IMR-90 (cell line): ENCODE measurements at regions not wholly inside any gene's neighbourhood (a gene's known extent, or its start where the extent isn't known, plus 50 kb on each side); places are given as distances from the start of the nearest gene placed in this dataset.

Source experiments
- ATAC-seq: fragments of 200-7000 bp; cut with Tn5 transposase; 2 replicates; pipeline ENCODE4 v1.9.1; 2020; ENCODE audit warnings: low read depth, mild to moderate bottlenecking, moderate library complexity
- BruUV-seq: library from RNA; stranded (reverse); fragments of 400-500 nt; replicated peaks from 2 replicates; lab custom pipeline; 2021; lab: Mats Ljungman, UMichigan
- CTCF ChIA-PET: fragments of 300-600 bp; formaldehyde crosslinking; extraction: SDS; loops from one replicate; lab custom pipeline; 2021; ENCODE audit warnings: antibody characterized with exemption; lab: Yijun Ruan, JAX
- POLR2A ChIA-PET: fragments of 300-600 bp; sonication (Branson Sonifier 250); formaldehyde crosslinking; loops from one replicate; lab custom pipeline; 2022; ENCODE audit warnings: antibody characterized with exemption; ENCODE audit not compliant: unreplicated experiment; lab: Charles Lee
- DNase-seq: peaks from one replicate; pipeline ENCODE4 v3.0.0; 2013
- H2AFZ ChIP-seq: replicated peaks from 2 replicates; pipeline ENCODE3; 2013; ENCODE audit warnings: low read length, mild to moderate bottlenecking; ENCODE audit not compliant: poor library complexity
- H2AK5ac ChIP-seq: 2 replicates; pipeline ENCODE4 v1.6.1; 2013; ENCODE audit warnings: low read depth, low read length, inconsistent platforms
- H2AK9ac ChIP-seq: replicated peaks from 2 replicates; pipeline ENCODE3; 2013; ENCODE audit warnings: mild to moderate bottlenecking, low read depth, low read length, moderate library complexity; ENCODE audit not compliant: poor library complexity
- H2BK120ac ChIP-seq: 2 replicates; pipeline ENCODE4 v1.6.1; 2013; ENCODE audit warnings: low read depth, low read length, inconsistent platforms
- H2BK15ac ChIP-seq: 3 replicates; pipeline ENCODE4 v1.6.1; 2013; ENCODE audit warnings: low read depth, low read length, inconsistent platforms
- H2BK20ac ChIP-seq: 2 replicates; pipeline ENCODE4 v1.6.1; 2013; ENCODE audit warnings: low read depth, mild to moderate bottlenecking, inconsistent platforms, low read length, moderate library complexity
- H2BK5ac ChIP-seq: 2 replicates; pipeline ENCODE4 v1.6.1; 2013; ENCODE audit warnings: mild to moderate bottlenecking, low read depth, low read length, inconsistent platforms; ENCODE audit not compliant: poor library complexity, severe bottlenecking
- H3K14ac ChIP-seq: replicated peaks from 2 replicates; pipeline ENCODE4 v1.6.1; 2013; ENCODE audit warnings: low read depth, low read length, inconsistent platforms
- H3K18ac ChIP-seq: 2 replicates; pipeline ENCODE4 v1.6.1; 2013; ENCODE audit warnings: low read depth, low read length, control low read depth
- H3K23ac ChIP-seq: 2 replicates; pipeline ENCODE4 v1.6.1; 2013; ENCODE audit warnings: low read depth, low read length, inconsistent platforms
- H3K27ac ChIP-seq: 2 replicates; pipeline ENCODE4 v1.5.1; 2013; ENCODE audit warnings: mild to moderate bottlenecking, control low read depth, low read length; ENCODE audit not compliant: insufficient read depth
- H3K27me3 ChIP-seq: 2 replicates; pipeline ENCODE4 v1.6.1; 2013; ENCODE audit warnings: low read length; ENCODE audit not compliant: control insufficient read depth, insufficient read depth
- H3K36me3 ChIP-seq: 2 replicates; pipeline ENCODE4 v1.6.1; 2013; ENCODE audit warnings: low read length, mixed read lengths; ENCODE audit not compliant: control insufficient read depth, insufficient read depth
- H3K4ac ChIP-seq: 2 replicates; pipeline ENCODE4 v1.6.1; 2013; ENCODE audit warnings: low read depth, low read length, inconsistent platforms
- H3K4me1 ChIP-seq: 2 replicates; pipeline ENCODE4 v1.6.1; 2013; ENCODE audit warnings: low read length, mixed read lengths; ENCODE audit not compliant: control insufficient read depth, insufficient read depth
- H3K4me2 ChIP-seq: 2 replicates; pipeline ENCODE4 v1.6.1; 2013; ENCODE audit warnings: low read depth, mild to moderate bottlenecking, control low read depth, low read length, moderate library complexity
- H3K4me3 ChIP-seq: 2 replicates; pipeline ENCODE4 v1.5.1; 2013; ENCODE audit warnings: low read depth, mild to moderate bottlenecking, control low read depth, low read length, moderate library complexity; ENCODE audit not compliant: insufficient read depth
- H3K56ac ChIP-seq: 2 replicates; pipeline ENCODE4 v1.6.1; 2013; ENCODE audit warnings: low read length, inconsistent platforms; ENCODE audit not compliant: insufficient read depth; ENCODE audit errors: extremely low read depth
- H3K79me1 ChIP-seq, 2 experiments: 2 replicates each; pipeline ENCODE4 v1.6.1; 2013; ENCODE audit warnings: low read length in 2 of 2, inconsistent platforms in 1 of 2, low read depth in 1 of 2
- H3K9ac ChIP-seq: 2 replicates; pipeline ENCODE4 v1.6.1; 2013; ENCODE audit warnings: low read depth, low read length, control low read depth
- H3K9me1 ChIP-seq: 2 replicates; pipeline ENCODE4 v1.6.1; 2013; ENCODE audit warnings: low read length, inconsistent platforms; ENCODE audit not compliant: insufficient read depth
- H3K9me3 ChIP-seq: 2 replicates; pipeline ENCODE4 v1.6.1; 2013; ENCODE audit warnings: low read length; ENCODE audit not compliant: control insufficient read depth, insufficient read depth
- H4K20me1 ChIP-seq: 2 replicates; pipeline ENCODE4 v1.6.1; 2013; ENCODE audit warnings: low read length, inconsistent platforms; ENCODE audit not compliant: insufficient read depth
- H4K5ac ChIP-seq: 2 replicates; pipeline ENCODE4 v1.6.1; 2013; ENCODE audit warnings: mild to moderate bottlenecking, low read depth, low read length, control low read depth
- H4K8ac ChIP-seq, 2 experiments: 2 replicates each; pipeline ENCODE4 v1.6.1; 2013; ENCODE audit warnings: low read depth in 2 of 2, low read length in 2 of 2, control low read depth in 1 of 2, inconsistent platforms in 1 of 2
- H4K91ac ChIP-seq: 2 replicates; pipeline ENCODE4 v1.6.1; 2013; ENCODE audit warnings: low read depth, low read length, inconsistent platforms; ENCODE audit not compliant: insufficient read depth
- CEBPB ChIP-seq: IDR thresholded peaks from 2 replicates; pipeline ENCODE4 v1.6.1; 2012; ENCODE audit warnings: low read depth, low read length, improper control_type of control experiment
- MXI1 ChIP-seq: IDR thresholded peaks from 2 replicates; pipeline ENCODE4 v1.6.1; 2012; ENCODE audit warnings: low read depth, mild to moderate bottlenecking, low read length, moderate library complexity, borderline replicate concordance
- POLR2A ChIP-seq: IDR thresholded peaks from 2 replicates; pipeline ENCODE4 v1.6.1; 2012; ENCODE audit warnings: mild to moderate bottlenecking, low read depth, low read length
- dilution Hi-C: fragments of 300-500 bp; cut with HindIII; formaldehyde crosslinking; loops from one replicate; pipeline ENCODE4 v1.14.3; 2018; ENCODE audit warnings: low sequenced_read_pairs; ENCODE audit not compliant: unreplicated experiment
- in situ Hi-C: fragments of 300-500 bp; cut with MboI; formaldehyde crosslinking; loops from 3 replicates; pipeline ENCODE4 v1.14.3; 2019; ENCODE audit warnings: low sequenced_read_pairs, inconsistent platforms, mixed read lengths
- intact Hi-C: fragments of 100-400 bp; cut with micrococcal nuclease; formaldehyde crosslinking; loops from 2 replicates; pipeline ENCODE4 v1.10.0; 2022

DNA sequence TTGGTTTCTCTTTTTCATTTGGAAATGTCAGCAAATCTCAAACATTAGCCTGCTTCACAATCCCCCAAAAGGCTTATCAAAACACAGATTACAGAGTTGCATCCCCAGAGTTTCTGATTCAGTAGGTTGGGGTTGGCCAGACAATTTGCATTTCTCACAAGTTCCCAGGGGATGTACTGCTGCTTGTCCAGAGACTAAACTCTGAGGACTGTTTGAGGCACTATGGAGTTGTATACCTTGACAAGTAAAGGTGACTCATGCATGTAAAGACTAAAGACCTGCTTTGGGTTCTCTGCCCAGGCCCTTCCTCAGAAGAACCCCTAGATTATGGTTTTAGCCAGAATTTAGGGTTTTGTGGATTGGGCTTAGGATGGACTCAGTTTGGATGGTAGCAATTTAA, 151.1 kb upstream of the ARHGEF26 start:
- Histone ChIP-seq H3K27me3 (no peaks in the 10 kb centered on the region), H3K9me3 (no peaks in the 10 kb centered on the region), H4K5ac (no peak overlapping the region), H3K4me1 (no peaks in the 10 kb centered on the region), H2BK5ac (no peak overlapping the region), H4K20me1 (no peaks in the 10 kb centered on the region), H3K4me2 (no peak overlapping the region), H4K91ac (no peak overlapping the region), H3K27ac (no peak overlapping the region), H2AK5ac (no peak overlapping the region), H4K8ac (no peak overlapping the region), H3K36me3 (no peaks in the 10 kb centered on the region), H3K56ac (no peak overlapping the region), H2AK9ac (no peak overlapping the region), H3K79me1 (no peaks in the 10 kb centered on the region), H3K14ac (no peak overlapping the region), H2BK15ac (no peak overlapping the region), H2BK120ac (no peak overlapping the region), H3K4ac (no peak overlapping the region), H2BK20ac (no peak overlapping the region), H3K4me3 (no peak overlapping the region), H3K9ac (no peak overlapping the region), H3K23ac (no peak overlapping the region), H3K18ac (no peak overlapping the region), H3K9me1 (no peaks in the 10 kb centered on the region), H2AFZ (no peak overlapping the region)
- BruUV-seq = no TSS peak
- in situ Hi-C loops = no loop called here
- TF ChIP-seq CEBPB (no peak), POLR2A (no peak), MXI1 (no peak)
- dilution Hi-C loops = no loop called here
- intact Hi-C loops = loop anchor here (2.0 kb wide), 1 partner anchor 943 kb away; no protein-coding TSS in a partner anchor
- DNase-seq (no peak), ATAC-seq (no peak)
- ChIA-PET POLR2A (no interaction called here), CTCF (interaction anchor here (0.6 to 1.3 kb wide), 3 partner anchors 8 to 944 kb away, joined by 3 to 4 read pairs (median 3); no protein-coding TSS in a partner anchor)
